GDM1 (cell line): ENCODE measurements at regions not wholly inside any gene's neighbourhood (a gene's known extent, or its start where the extent isn't known, plus 50 kb on each side); places are given as distances from the start of the nearest gene placed in this dataset.
A peak's percentile ranks its signal among the peaks of the same experiment; 100 is the strongest.

Experiments used
- DNase-seq: peaks from one replicate; lab custom pipeline; 2025; lab: John Stamatoyannopoulos, UW

- no peak for DNase-seq
Observed at GRCh38 chr2:240226672-240227537, 86.4 kb upstream of the OTOS start.

GRCh38 chr2:240227538-240228428, 87.3 kb upstream of the OTOS start:
- no peak for DNase-seq

GRCh38 chr2:240229005-240229404, 88.5 kb upstream of the OTOS start:
- no peak for DNase-seq

- no peak for DNase-seq
Observed at GRCh38 chr2:240229603-240230235, 89.3 kb upstream of the OTOS start.

GRCh38 chr2:240230291-240230931, 90.0 kb upstream of the OTOS start:
- DNase-seq = no peak

- no peak for DNase-seq
Observed at GRCh38 chr2:240231838-240232244, 91.4 kb upstream of the OTOS start.

GRCh38 chr2:240232264-240232915, 91.9 kb upstream of the OTOS start:
- no peak for DNase-seq

- DNase-seq = peak; percentile 35
Observed at GRCh38 chr2:240232961-240233884, 92.8 kb upstream of the OTOS start.

- DNase-seq = no peak
Observed at GRCh38 chr2:240233885-240234502, 93.5 kb upstream of the OTOS start.

GRCh38 chr2:240234503-240234951, 94.1 kb upstream of the OTOS start:
- DNase-seq = no peak

- no peak for DNase-seq
Observed at GRCh38 chr2:240235149-240235803, 94.8 kb upstream of the OTOS start.

- no peak for DNase-seq
Observed at GRCh38 chr2:240235811-240236210, 95.4 kb upstream of the OTOS start.

GRCh38 chr2:240236217-240237111, 96.0 kb upstream of the OTOS start:
- no peak for DNase-seq

- no peak for DNase-seq
Observed at GRCh38 chr2:240237609-240238174, 97.2 kb upstream of the OTOS start.

- no peak for DNase-seq
Observed at GRCh38 chr2:240238201-240238600, 97.7 kb upstream of the OTOS start.

GRCh38 chr2:240238786-240239185, 98.3 kb upstream of the OTOS start:
- DNase-seq = no peak

GRCh38 chr2:240239325-240239724, 98.9 kb upstream of the OTOS start:
- DNase-seq = no peak
